Parathyroid adenoma (tissue), 2 donors: ENCODE measurements at regions not wholly inside any gene's neighbourhood (a gene's known extent, or its start where the extent isn't known, plus 50 kb on each side); places are given as distances from the start of the nearest gene placed in this dataset.

Source experiments
- H2AFZ ChIP-seq: fragments of 300-600 bp; sonication (generic); one replicate; pipeline ENCODE4 v1.7.0; 2017; ENCODE audit warnings: antibody characterized with exemption, mild to moderate bottlenecking
- H3K27ac ChIP-seq: fragments of 300-600 bp; sonication (generic); one replicate; pipeline ENCODE4 v1.7.0; 2017
- H3K27me3 ChIP-seq: fragments of 300-600 bp; sonication (generic); one replicate; pipeline ENCODE4 v1.7.0; 2017; ENCODE audit warnings: low read length; ENCODE audit not compliant: control insufficient read depth, insufficient read depth
- H3K36me3 ChIP-seq: fragments of 300-600 bp; sonication (generic); one replicate; pipeline ENCODE4 v1.7.0; 2017; ENCODE audit warnings: low read length; ENCODE audit not compliant: control insufficient read depth, insufficient read depth
- H3K4me1 ChIP-seq: fragments of 300-600 bp; sonication (generic); one replicate; pipeline ENCODE4 v1.7.0; 2017; ENCODE audit warnings: control low read depth
- H3K4me2 ChIP-seq: fragments of 300-600 bp; sonication (generic); one replicate; pipeline ENCODE4 v1.7.0; 2017; ENCODE audit warnings: low read length
- H3K4me3 ChIP-seq: fragments of 300-600 bp; sonication (generic); one replicate; pipeline ENCODE4 v1.7.0; 2017; ENCODE audit warnings: low read depth, low read length
- H3K79me2 ChIP-seq: fragments of 300-600 bp; sonication (generic); one replicate; pipeline ENCODE4 v1.7.0; 2017; ENCODE audit warnings: control low read depth
- H3K9ac ChIP-seq: fragments of 300-600 bp; sonication (generic); one replicate; pipeline ENCODE4 v1.7.0; 2017; ENCODE audit warnings: mild to moderate bottlenecking
- H3K9me3 ChIP-seq: fragments of 300-600 bp; sonication (generic); one replicate; pipeline ENCODE4 v1.7.0; 2017; ENCODE audit warnings: low read length; ENCODE audit not compliant: control insufficient read depth
- TF ChIP-seq, protein P1 (sequence below): fragments of 300-600 bp; sonication (generic); IDR thresholded peaks from one replicate; pipeline ENCODE4 v1.7.0; 2017; ENCODE audit warnings: antibody characterized with exemption, mild to moderate bottlenecking
- donor health status: primary hyperparathyroidism.

DNA sequence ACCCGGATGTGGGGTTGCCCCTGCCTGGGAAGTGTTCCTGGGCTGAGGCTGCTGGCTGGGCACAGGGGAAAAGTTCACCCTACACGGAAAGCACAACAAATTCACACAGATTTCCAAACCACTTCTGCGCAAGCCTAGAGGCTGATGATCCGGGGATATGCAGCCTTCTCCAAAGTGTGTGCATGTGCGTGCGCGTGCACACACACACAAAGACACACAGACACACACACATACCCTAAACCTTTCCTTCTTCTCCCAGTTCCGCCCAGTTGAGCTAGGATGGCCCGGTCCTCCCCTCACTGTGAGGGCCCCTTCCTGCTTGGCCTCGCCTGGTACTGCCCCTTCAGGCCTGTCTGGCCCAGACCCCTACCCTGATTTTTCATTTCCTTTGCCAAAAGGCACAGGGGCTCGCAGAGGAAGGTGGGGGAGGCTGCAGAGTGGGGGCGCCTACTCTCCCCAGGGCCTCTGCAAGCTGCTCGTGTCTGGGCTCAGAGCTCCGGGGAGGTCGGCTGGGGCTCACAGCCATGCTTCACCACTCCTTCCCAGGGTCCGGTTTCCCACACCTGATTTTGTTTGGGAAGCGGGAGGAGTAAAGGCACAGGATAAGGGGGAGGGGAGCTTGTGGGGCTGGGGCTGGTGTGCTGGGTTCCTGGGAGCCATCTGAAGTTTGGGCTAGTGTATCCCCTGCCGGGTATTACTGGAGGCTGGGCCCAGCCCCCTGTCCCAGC is 144.7 kb downstream of the ENGASE start:
- Histone ChIP-seq H3K4me3 (no peak overlapping the region), H3K27ac (no peak overlapping the region), H3K4me2 (no peak overlapping the region), H3K79me2 (no peaks in the 10 kb centered on the region), H3K4me1 (no peaks in the 10 kb centered on the region), H3K9ac (no peak overlapping the region), H3K9me3 (no peaks in the 10 kb centered on the region), H3K27me3 (peaks cover 8% of the 10 kb centered on the region), H3K36me3 (no peaks in the 10 kb centered on the region), H2AFZ (no peak overlapping the region)
- TF ChIP-seq, protein P1, sequence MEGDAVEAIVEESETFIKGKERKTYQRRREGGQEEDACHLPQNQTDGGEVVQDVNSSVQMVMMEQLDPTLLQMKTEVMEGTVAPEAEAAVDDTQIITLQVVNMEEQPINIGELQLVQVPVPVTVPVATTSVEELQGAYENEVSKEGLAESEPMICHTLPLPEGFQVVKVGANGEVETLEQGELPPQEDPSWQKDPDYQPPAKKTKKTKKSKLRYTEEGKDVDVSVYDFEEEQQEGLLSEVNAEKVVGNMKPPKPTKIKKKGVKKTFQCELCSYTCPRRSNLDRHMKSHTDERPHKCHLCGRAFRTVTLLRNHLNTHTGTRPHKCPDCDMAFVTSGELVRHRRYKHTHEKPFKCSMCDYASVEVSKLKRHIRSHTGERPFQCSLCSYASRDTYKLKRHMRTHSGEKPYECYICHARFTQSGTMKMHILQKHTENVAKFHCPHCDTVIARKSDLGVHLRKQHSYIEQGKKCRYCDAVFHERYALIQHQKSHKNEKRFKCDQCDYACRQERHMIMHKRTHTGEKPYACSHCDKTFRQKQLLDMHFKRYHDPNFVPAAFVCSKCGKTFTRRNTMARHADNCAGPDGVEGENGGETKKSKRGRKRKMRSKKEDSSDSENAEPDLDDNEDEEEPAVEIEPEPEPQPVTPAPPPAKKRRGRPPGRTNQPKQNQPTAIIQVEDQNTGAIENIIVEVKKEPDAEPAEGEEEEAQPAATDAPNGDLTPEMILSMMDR: no peak

DNA sequence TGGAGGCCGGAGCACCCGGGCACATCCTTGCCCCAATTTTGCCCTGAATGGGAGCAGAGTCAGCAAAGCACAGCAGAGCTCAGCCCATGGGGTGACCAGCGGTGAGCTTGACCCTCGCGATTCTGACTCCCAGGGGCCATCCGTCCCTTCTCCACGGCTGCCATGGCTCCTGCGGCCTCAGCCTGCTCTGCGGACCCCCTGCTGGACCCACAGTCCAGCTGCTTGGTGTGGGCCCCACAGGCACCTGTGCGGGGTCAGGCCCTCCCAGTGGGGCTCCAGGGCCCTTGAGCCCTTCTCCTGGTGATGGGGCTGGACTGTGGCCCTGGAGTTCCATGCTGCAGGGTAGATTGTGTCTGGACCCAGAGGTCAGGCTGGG is 144.2 kb downstream of the ENGASE start:
- no peaks in the 10 kb centered on the region for H3K4me1 ChIP-seq
- TF ChIP-seq, protein P1: no peak
- H3K79me2 ChIP-seq: no peaks in the 10 kb centered on the region
- no peaks in the 10 kb centered on the region for H3K9me3 ChIP-seq
- no peak overlapping the region for H3K4me2 ChIP-seq
- H3K9ac ChIP-seq: no peak overlapping the region
- H3K27ac ChIP-seq: no peak overlapping the region
- H3K4me3 ChIP-seq: no peak overlapping the region
- H3K36me3 ChIP-seq: no peaks in the 10 kb centered on the region
- peaks cover 8% of the 10 kb centered on the region for H3K27me3 ChIP-seq
- no peak overlapping the region for H2AFZ ChIP-seq

DNA sequence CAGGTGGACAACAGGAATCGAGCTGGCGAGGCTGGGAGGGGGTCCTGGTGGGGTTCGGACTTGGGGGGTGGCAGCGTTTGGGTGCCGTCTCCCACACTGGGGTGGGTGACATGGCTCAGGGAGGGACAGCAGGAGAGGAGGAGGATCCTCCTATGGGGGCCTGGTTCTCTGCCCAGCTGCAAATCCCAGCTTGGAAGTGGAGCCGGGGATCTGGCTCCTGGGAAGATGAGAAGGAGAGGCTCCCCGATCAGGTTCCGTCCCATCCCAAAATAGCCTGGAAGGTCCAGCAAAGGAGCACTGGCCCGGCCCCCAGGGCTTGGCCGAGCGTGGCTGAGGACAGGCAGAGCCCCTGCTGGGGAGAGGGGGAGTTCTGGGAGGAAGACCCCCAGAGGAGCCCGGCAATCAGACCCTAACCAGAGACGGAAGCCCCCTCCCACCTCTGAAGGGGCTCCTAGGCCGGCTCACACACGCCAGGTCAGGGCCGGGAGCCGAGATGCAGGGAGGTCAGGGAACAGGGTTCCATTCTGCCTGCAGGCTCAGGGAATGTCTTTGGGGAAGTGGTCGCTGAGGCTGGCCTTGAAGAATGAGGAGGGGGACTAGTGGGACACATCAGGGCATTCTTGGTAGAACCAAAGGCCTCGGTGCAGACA is 143.7 kb downstream of the ENGASE start:
- no peak overlapping the region for H3K27ac ChIP-seq
- H3K36me3 ChIP-seq: no peaks in the 10 kb centered on the region
- H3K9ac ChIP-seq: no peak overlapping the region
- TF ChIP-seq, protein P1: no peak
- H3K4me1 ChIP-seq: no peaks in the 10 kb centered on the region
- H2AFZ ChIP-seq: no peak overlapping the region
- H3K9me3 ChIP-seq: no peaks in the 10 kb centered on the region
- peaks cover 8% of the 10 kb centered on the region for H3K27me3 ChIP-seq
- no peak overlapping the region for H3K4me3 ChIP-seq
- H3K79me2 ChIP-seq: no peaks in the 10 kb centered on the region
- H3K4me2 ChIP-seq: no peak overlapping the region

DNA sequence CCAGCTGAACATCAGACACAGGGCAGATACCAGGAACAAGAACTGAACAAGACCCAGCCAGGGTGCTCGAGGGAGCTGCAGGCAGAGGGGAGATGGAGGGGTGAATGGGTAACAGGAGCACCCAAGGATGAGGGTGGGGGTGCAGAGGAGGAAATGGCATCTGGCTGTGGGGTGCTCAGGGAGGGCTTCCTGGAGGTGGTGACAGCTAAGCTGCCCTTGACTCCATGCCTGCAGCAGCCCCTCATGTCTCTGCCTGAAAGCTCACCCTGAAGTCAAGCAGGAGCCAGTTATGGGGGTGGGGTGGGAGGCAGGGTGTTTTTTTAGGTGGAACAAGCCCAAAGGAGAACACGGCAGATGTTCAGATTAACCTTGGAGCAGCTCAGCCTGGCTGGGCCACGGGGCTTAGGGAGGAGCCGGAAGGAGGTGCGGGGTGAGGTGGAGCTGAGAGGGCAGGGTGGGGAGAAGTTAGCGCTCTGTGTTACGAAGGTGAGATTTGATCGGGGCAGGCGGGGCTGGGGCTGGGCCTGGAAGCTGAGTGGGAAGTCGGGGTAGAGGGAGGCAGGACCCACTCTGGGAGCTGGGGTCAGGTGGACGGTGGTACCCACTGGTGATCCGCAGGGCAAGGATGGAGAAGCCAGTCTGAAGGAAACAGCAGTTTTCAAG is 143.0 kb downstream of the ENGASE start:
- H3K9me3 ChIP-seq: no peaks in the 10 kb centered on the region
- no peak overlapping the region for H2AFZ ChIP-seq
- H3K79me2 ChIP-seq: no peaks in the 10 kb centered on the region
- H3K4me1 ChIP-seq: no peaks in the 10 kb centered on the region
- no peaks in the 10 kb centered on the region for H3K36me3 ChIP-seq
- no peak overlapping the region for H3K4me2 ChIP-seq
- H3K27ac ChIP-seq: no peak overlapping the region
- peaks cover 8% of the 10 kb centered on the region for H3K27me3 ChIP-seq
- H3K4me3 ChIP-seq: no peak overlapping the region
- TF ChIP-seq, protein P1: no peak
- no peak overlapping the region for H3K9ac ChIP-seq
